Dermis blood vessel endothelial cell (primary cell): ENCODE measurements at regions not wholly inside any gene's neighbourhood (a gene's known extent, or its start where the extent isn't known, plus 50 kb on each side); places are given as distances from the start of the nearest gene placed in this dataset.

Experiments used
- DNase-seq: peaks from one replicate; pipeline ENCODE4 v3.0.0; 2010

DNA sequence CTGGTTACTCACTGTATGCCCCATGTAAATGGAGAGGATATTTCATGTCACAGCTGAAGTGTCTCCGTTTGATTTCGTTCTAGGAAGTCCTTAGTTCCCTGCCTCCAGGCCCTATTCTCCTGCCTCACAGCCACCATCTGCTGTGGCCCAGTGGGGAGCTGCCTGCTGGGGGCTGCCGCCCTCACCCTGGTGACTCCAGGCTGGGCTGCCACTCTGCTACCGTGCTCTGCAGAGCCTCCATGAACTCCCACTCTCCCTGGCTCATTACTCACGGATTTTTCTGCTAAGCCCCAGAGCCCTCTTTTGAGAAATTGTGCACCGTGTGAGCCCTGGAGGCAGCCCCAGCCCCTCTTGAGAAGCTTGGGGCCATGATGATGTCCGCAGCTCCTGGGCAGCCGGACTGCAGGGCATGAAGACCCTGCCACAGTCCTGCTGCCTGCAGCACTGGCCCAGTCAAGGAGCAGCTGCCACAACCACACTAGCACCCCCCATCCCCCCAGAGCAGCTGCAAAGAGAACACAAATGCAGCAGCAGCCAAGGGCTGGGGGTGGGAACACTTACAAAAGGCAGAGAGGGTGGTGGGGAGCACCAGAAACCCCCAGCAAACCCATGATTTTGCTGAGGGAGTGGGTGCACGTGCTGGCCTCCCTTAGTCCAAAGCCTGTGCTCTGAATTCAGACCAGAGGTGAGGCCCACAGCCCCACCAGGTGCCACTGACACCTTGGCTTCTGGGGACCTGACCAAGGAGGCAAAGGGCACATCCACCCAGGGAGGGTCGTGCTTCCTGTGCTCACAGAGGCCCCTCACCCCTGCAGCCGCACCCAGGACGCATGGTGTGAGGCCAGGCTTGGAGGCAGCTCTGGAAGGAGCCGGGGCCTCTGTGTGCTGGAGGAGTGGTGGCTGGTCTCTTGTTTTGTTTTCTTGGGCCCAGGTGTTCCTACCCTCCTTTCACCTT is 270.2 kb upstream of the RAB6C start:
- no peak for DNase-seq

GRCh38 chr2:129709956-129710598 is 269.4 kb upstream of the RAB6C start:
- no peak for DNase-seq

GRCh38 chr2:129710670-129711495 is 268.6 kb upstream of the RAB6C start:
- DNase-seq, result no peak

- no peak for DNase-seq
Observed at GRCh38 chr2:129711816-129712675, 267.4 kb upstream of the RAB6C start.

DNA sequence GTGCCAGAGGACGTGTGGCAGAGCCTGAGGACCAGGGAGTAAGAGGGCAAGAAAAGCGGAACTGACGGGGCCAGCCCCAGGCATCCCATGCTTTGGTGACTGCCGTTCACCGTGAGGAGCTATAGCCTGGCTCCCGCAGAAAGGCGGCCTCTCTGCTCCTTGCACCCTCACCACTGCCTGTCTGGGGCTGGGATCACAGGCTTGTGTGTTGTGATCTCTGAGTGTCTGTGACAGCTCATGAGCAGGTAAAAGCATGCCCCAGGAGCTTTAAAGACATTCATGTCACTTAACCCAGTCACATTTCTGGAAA is 266.8 kb upstream of the RAB6C start:
- DNase-seq, result no peak

DNA sequence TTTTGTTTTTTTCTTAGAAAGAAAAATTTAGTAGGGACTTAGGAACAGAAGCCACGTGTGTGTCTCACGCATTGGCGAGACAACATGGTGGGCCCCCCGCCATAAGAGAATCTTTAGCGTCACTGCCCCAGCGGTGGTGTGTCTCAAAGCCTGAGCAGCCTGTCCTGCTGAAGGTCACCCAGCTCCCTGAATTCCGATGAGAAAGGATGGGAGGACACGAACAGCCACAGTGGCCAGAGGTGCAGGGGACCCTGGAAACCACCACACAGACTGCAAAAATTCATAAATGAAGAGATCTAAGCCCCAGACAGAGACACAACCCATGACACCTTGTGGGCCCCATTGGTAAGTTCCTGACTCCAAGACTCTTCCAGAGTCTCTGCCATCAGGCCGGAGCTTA is 266.1 kb upstream of the RAB6C start:
- DNase-seq, result no peak

DNA sequence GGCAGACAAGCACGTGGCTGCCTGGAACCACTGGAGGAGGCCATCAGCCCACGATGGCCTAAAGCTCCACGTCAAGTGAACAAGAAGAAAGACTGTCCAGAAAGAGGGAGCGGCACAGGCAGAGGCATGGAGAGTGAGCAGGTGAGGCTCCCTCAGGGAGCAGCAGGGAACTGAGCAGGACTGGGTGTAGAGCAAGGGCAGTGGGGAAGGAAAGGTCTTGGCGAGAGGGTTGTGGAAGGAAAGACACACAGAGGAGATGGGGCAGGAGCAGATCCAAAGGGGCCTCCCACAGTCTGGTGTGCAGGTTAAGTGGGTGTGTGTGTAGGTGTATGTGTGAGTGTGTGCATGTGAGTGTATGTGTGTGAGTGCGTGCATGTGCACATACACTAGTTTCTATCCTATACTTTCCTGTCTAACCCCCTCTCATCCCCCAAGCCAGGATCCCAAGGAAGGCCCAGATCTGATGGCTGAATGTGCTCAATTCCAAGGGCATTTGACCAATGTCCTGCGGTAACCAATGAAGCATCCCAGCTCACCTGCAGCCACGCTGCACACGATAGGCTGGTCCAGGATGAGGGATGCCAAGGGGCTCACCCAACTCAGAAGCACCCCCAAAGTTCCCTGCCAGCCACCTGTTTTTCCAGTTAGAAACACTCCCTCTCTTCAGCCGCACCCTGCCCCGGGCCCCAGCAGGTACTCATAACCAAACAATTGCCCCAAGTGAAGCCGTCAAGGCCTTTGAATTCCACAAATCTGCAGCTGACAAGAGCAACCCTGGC is 262.5 kb upstream of the RAB6C start:
- no peak for DNase-seq

- DNase-seq, result no peak
Observed at GRCh38 chr2:129717560-129718130, 261.8 kb upstream of the RAB6C start.

DNA sequence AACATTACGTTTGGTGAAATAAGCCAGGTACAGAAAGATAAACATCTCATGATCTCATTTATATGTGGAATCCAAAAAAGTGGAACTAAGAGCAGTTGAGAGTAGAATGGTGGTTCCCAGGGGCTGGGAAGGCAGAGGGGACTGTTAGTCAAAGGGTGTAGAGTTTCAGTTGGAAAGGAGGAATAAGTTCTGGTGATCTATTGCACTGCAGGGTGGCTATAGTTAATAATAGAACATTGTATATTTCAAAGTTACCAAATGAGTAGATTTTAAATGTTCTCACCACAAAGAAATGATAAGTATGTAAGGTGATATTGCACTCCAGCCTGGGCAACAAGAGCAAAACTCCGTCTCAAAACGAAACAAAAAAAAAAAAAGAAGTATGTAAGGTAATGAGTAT is 260.1 kb upstream of the RAB6C start:
- DNase-seq, result no peak

DNA sequence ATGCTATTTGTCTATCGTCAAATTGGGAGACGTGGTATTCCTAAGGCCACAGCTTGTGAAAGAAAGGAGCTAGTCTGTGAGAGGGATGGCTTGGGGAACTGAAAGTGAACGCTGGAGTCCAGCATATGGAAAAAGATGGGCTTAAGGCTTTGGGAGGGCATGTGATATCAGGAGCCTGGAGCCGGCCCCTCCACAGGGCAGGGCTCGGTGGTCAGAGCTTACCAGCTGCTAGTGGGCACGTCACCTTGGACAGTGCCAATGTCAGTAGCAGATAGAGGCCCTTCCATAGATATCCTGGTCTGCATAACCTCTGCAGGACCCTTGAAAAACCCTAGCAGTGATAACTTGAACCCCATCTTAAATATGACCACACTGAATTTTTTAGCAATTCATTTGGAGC is 259.1 kb upstream of the RAB6C start:
- no peak for DNase-seq

GRCh38 chr2:129720761-129721160 is 258.7 kb upstream of the RAB6C start:
- DNase-seq, result no peak

GRCh38 chr2:129721236-129721635 is 258.2 kb upstream of the RAB6C start:
- DNase-seq, result no peak

GRCh38 chr2:129721846-129722245 is 257.6 kb upstream of the RAB6C start:
- no peak for DNase-seq

- DNase-seq, result no peak
Observed at GRCh38 chr2:129722306-129723019, 257.0 kb upstream of the RAB6C start.

- no peak for DNase-seq
Observed at GRCh38 chr2:129723277-129724020, 256.0 kb upstream of the RAB6C start.

DNA sequence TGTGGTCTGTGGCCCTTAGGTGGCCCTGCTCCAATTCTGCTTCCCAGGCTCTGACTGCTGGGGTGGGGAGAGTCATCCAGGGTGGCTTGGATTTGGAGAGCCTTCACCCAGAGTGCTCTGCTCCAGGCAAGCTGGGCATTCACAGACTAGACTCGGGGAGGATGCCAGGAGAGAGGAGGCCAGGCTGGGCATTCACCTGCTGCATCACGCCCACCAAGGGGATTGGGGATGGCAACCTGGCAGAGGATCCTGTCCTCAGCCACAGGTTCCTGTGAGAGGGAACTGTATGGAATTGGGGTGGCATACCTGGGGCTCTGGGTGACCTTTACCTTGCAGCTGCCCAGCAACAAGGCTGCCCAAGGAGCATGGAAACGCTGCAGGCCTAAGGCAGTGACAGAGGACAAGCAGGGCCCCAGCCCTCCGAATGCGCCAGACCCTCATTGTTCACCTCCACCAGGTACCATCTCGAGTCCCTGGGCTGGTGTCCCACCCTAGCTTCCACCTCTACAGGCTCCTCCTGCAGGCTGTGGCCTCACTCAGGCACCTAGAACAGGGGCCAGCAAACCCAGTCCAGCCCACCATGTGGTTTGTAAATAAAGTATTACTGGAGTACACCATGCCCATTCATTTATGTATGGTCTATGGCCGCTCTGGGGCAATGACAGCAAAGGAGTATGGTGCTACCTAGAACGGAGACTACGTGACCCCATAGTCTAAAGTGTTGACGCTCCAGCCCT is 255.3 kb upstream of the RAB6C start:
- DNase-seq, result no peak

- no peak for DNase-seq
Observed at GRCh38 chr2:129726216-129726615, 253.2 kb upstream of the RAB6C start.

- DNase-seq, result no peak
Observed at GRCh38 chr2:129727286-129727685, 252.2 kb upstream of the RAB6C start.
